WERI-Rb-1 (cell line): ENCODE measurements at regions not wholly inside any gene's neighbourhood (a gene's known extent, or its start where the extent isn't known, plus 50 kb on each side); places are given as distances from the start of the nearest gene placed in this dataset.

Source experiments
- DNase-seq: peaks from one replicate; pipeline ENCODE4 v3.0.0-alpha.2; 2020
- H3K27ac ChIP-seq: fragments of 250-450 bp; sonication (Bioruptor Pico); 2 replicates; pipeline ENCODE4 v1.5.1; 2020; ENCODE audit warnings: mild to moderate bottlenecking, moderate library complexity
- H3K27me3 ChIP-seq: fragments of 250-450 bp; sonication (Bioruptor Pico); 2 replicates; pipeline ENCODE4 v1.5.1; 2021; ENCODE audit warnings: mild to moderate bottlenecking, low read depth, moderate library complexity; ENCODE audit not compliant: insufficient read depth, severe bottlenecking
- H3K36me3 ChIP-seq: fragments of 250-450 bp; sonication (Bioruptor Pico); 2 replicates; pipeline ENCODE4 v1.5.1; 2020; ENCODE audit warnings: mild to moderate bottlenecking, moderate library complexity
- H3K4me3 ChIP-seq: 2 replicates; pipeline ENCODE4 v1.5.1; 2011; ENCODE audit warnings: low read depth, mild to moderate bottlenecking, control low read depth, low read length
- H3K9me3 ChIP-seq: fragments of 250-450 bp; sonication (Bioruptor Pico); 2 replicates; pipeline ENCODE4 v1.5.1; 2021; ENCODE audit warnings: mild to moderate bottlenecking, moderate library complexity; ENCODE audit not compliant: severe bottlenecking
- CTCF ChIP-seq: IDR thresholded peaks from 2 replicates; pipeline ENCODE4 v1.5.1; 2011; ENCODE audit warnings: low read depth, mild to moderate bottlenecking, control low read depth, inconsistent platforms, low read length

GRCh38 chr5:164545507-164545906, 1040.1 kb downstream of the MAT2B start:
- Histone ChIP-seq H3K27ac (no peak overlapping the region), H3K4me3 (no peak overlapping the region), H3K9me3 (no peaks in the 10 kb centered on the region), H3K36me3 (no peaks in the 10 kb centered on the region), H3K27me3 (no peaks in the 10 kb centered on the region)
- no peak for DNase-seq
- TF ChIP-seq CTCF = no peak

- Histone ChIP-seq H3K27me3 (no peaks in the 10 kb centered on the region), H3K36me3 (no peaks in the 10 kb centered on the region), H3K4me3 (no peak overlapping the region), H3K9me3 (no peaks in the 10 kb centered on the region), H3K27ac (no peak overlapping the region)
- no peak for TF ChIP-seq CTCF
- DNase-seq = no peak
Measured at GRCh38 chr5:164553851-164554250, 1048.4 kb downstream of the MAT2B start.

- no peaks in the 10 kb centered on the region for H3K36me3 ChIP-seq
- DNase-seq = no peak
- TF ChIP-seq CTCF = no peak
- no peaks in the 10 kb centered on the region for H3K9me3 ChIP-seq
- H3K27me3 ChIP-seq = no peaks in the 10 kb centered on the region
- no peak overlapping the region for H3K27ac ChIP-seq
- no peak overlapping the region for H3K4me3 ChIP-seq
Measured at GRCh38 chr5:164555809-164556208, 1050.4 kb downstream of the MAT2B start.

GRCh38 chr5:164560216-164560615, 1054.8 kb downstream of the MAT2B start:
- H3K4me3 ChIP-seq = no peak overlapping the region
- DNase-seq = no peak
- no peaks in the 10 kb centered on the region for H3K36me3 ChIP-seq
- H3K27ac ChIP-seq = no peak overlapping the region
- H3K27me3 ChIP-seq = no peaks in the 10 kb centered on the region
- H3K9me3 ChIP-seq = no peaks in the 10 kb centered on the region
- no peak for TF ChIP-seq CTCF

- H3K27ac ChIP-seq = no peak overlapping the region
- no peaks in the 10 kb centered on the region for H3K36me3 ChIP-seq
- TF ChIP-seq CTCF = no peak
- H3K27me3 ChIP-seq = no peaks in the 10 kb centered on the region
- no peaks in the 10 kb centered on the region for H3K9me3 ChIP-seq
- no peak for DNase-seq
- no peak overlapping the region for H3K4me3 ChIP-seq
Measured at GRCh38 chr5:164561933-164562872, 1056.8 kb downstream of the MAT2B start.
